ENCODE measurements at regions not wholly inside any gene's neighbourhood (a gene's known extent, or its start where the extent isn't known, plus 50 kb on each side); places are given as distances from the start of the nearest gene placed in this dataset.
A peak's percentile ranks its signal among the peaks of the same experiment; 100 is the strongest.
"Not testable (repeated sequence)": the region's sequence is repeated elsewhere in the genome, so short reads cannot be mapped to it uniquely, and the experiment has no call there.

- no TSS peak for BruUV-seq (replicated peaks)
- no peak overlapping the region for H3K4me2 ChIP-seq (ENCODE audit: insufficient read depth, low read length)
- H2AFZ ChIP-seq (ENCODE audit: low read depth, low read length) = no peak overlapping the region
- in situ Hi-C loops (cut with MboI) (no loop called here), intact Hi-C loops (cut with micrococcal nuclease) (no loop called here)
- H3K9me3 ChIP-seq (replicated peaks; ENCODE audit: control insufficient read depth, insufficient read depth, low read depth, low read length) = no peaks in the 10 kb centered on the region; the same call in 1 of the 2 replicates
- POLR2A ChIA-PET = no interaction called here
- H4K20me1 ChIP-seq (replicated peaks; ENCODE audit: control insufficient read depth, insufficient read depth, low read length) = no peaks in the 10 kb centered on the region
- no peaks in the 10 kb centered on the region for H3K9me1 ChIP-seq (ENCODE audit: control insufficient read depth, insufficient read depth, low read length)
- 82% methylated on average over 10 of the region's 10 CpGs for WGBS (ENCODE audit: insufficient coverage, low coverage, missing lambda C conversion rate)
- DNase-seq (ENCODE audit: extremely low read depth in 1 of 4, low spot score in 3 of 4) (no peak), FAIRE-seq (no peak), ATAC-seq (no peak)
- H3K9ac ChIP-seq (ENCODE audit: insufficient read depth in 1 of 2, low read depth in 2 of 2, low read length in 2 of 2) = no peak overlapping the region
- no peak overlapping the region for H3K4me3 ChIP-seq
- 0 out of 2 replicates have a peak, but pooled peaks have one; percentile 29 for TF ChIP-seq ZBTB33 (CRISPR knock-in tag; IDR thresholded peaks at IDR 0.05)
- TF ChIP-seq NCOA1 (IDR thresholded peaks at IDR 0.05; ENCODE audit: low read depth) = no peak
- no peak overlapping the region for H3K27ac ChIP-seq (ENCODE audit: extremely low read depth, low read depth, low read length)
- no peaks in the 10 kb centered on the region for H3K27me3 ChIP-seq (ENCODE audit: control insufficient read depth in 2 of 2, insufficient read depth in 2 of 2, low read length in 2 of 2)
- no peaks in the 10 kb centered on the region for H3K79me2 ChIP-seq (ENCODE audit: control insufficient read depth, insufficient read depth, low read length)
- peaks cover 2 to 28% of the 10 kb centered on the region in 2 experiments; a peak in 4 of 5 replicates for H3K4me1 ChIP-seq (replicated peaks in 1 of 2; ENCODE audit: control insufficient read depth in 2 of 2, insufficient read depth in 2 of 2, low read length in 2 of 2)
- H3K36me3 ChIP-seq (ENCODE audit: control insufficient read depth, insufficient read depth, low read length) = no peaks in the 10 kb centered on the region
- CTCF ChIA-PET (ENCODE audit: low intra/inter-chr PET ratio) = no interaction called here
Measured at GRCh38 chr6:157751547-157752200, 71.4 kb upstream of the SNX9 start.

- WGBS (ENCODE audit: insufficient coverage, low coverage, missing lambda C conversion rate) = 29% methylated on average over 3 of the region's 3 CpGs
- H3K4me3 ChIP-seq; CTCF ChIA-PET (ENCODE audit: low intra/inter-chr PET ratio); H4K20me1 ChIP-seq (replicated peaks; ENCODE audit: control insufficient read depth, insufficient read depth, low read length); BruUV-seq (replicated peaks); H3K79me2 ChIP-seq (ENCODE audit: control insufficient read depth, insufficient read depth, low read length); H3K36me3 ChIP-seq (ENCODE audit: control insufficient read depth, insufficient read depth, low read length); H3K4me2 ChIP-seq (ENCODE audit: insufficient read depth, low read length); ATAC-seq; H3K27me3 ChIP-seq (ENCODE audit: control insufficient read depth in 2 of 2, insufficient read depth in 2 of 2, low read length in 2 of 2); H3K9ac ChIP-seq (ENCODE audit: insufficient read depth in 1 of 2, low read depth in 2 of 2, low read length in 2 of 2); H3K9me3 ChIP-seq (replicated peaks; ENCODE audit: control insufficient read depth, insufficient read depth, low read depth, low read length); POLR2A ChIA-PET; H3K9me1 ChIP-seq (ENCODE audit: control insufficient read depth, insufficient read depth, low read length); DNase-seq (ENCODE audit: extremely low read depth in 1 of 4, low spot score in 3 of 4); intact Hi-C loops (cut with micrococcal nuclease); in situ Hi-C loops (cut with MboI); FAIRE-seq; H3K27ac ChIP-seq (ENCODE audit: extremely low read depth, low read depth, low read length); TF ChIP-seq ID3, ZNF740 (CRISPR knock-in tag; IDR thresholded peaks at IDR 0.05): not testable (repeated sequence)
- H3K4me1 ChIP-seq (replicated peaks in 1 of 2; ENCODE audit: control insufficient read depth in 2 of 2, insufficient read depth in 2 of 2, low read length in 2 of 2) = peaks cover 12 to 30% of the 10 kb centered on the region in 2 experiments
- peak overlapping the region; percentile 69 for H2AFZ ChIP-seq (ENCODE audit: low read depth, low read length)
- TF ChIP-seq ID3 (tag; IDR thresholded peaks at IDR 0.05) = peak; percentile 94
- 0 out of 2 replicates have a peak, but pooled peaks have one; percentile 6 for TF ChIP-seq GMEB1 (CRISPR knock-in tag; IDR thresholded peaks at IDR 0.05)
- peak; percentile 62 for TF ChIP-seq CXXC5 (CRISPR knock-in tag; IDR thresholded peaks at IDR 0.05)
- peak in 1 of 2 experiments; percentile 84; a peak in 2 of 4 replicates for TF ChIP-seq ZNF740 (tag; IDR thresholded peaks at IDR 0.05)
- peak; percentile 86 for TF ChIP-seq PTRF (tag; IDR thresholded peaks at IDR 0.05)
- 0 out of 2 replicates have a peak, but pooled peaks have one; percentile 48 for TF ChIP-seq ZNF79 (CRISPR knock-in tag; IDR thresholded peaks at IDR 0.05; ENCODE audit: low read depth)
Measured at GRCh38 chr6:157752879-157753278, 70.2 kb upstream of the SNX9 start.

All from K562 (cell line).